ENCODE measurements at regions not wholly inside any gene's neighbourhood (a gene's known extent, or its start where the extent isn't known, plus 50 kb on each side); places are given as distances from the start of the nearest gene placed in this dataset.

DNA sequence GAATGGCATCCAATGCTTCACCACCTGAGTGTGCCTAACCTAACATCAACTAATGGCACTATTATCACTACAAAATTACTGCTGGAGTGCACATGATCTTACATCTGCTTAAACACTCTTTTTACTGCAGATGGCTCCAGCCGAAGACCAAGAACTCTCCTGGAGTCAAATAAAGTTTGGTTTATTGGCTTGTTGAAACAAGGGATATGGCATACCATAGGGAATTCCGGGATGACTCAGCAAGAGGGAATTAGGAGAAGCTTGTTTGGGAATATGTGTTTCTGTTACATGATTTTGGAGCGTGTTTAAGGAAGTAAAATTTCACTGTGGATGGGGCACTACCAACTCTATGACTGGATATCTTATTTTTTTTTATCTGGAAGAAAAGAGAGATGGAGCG is 872.6 kb downstream of the DTWD2 start:
- TF ChIP-seq, protein P1, sequence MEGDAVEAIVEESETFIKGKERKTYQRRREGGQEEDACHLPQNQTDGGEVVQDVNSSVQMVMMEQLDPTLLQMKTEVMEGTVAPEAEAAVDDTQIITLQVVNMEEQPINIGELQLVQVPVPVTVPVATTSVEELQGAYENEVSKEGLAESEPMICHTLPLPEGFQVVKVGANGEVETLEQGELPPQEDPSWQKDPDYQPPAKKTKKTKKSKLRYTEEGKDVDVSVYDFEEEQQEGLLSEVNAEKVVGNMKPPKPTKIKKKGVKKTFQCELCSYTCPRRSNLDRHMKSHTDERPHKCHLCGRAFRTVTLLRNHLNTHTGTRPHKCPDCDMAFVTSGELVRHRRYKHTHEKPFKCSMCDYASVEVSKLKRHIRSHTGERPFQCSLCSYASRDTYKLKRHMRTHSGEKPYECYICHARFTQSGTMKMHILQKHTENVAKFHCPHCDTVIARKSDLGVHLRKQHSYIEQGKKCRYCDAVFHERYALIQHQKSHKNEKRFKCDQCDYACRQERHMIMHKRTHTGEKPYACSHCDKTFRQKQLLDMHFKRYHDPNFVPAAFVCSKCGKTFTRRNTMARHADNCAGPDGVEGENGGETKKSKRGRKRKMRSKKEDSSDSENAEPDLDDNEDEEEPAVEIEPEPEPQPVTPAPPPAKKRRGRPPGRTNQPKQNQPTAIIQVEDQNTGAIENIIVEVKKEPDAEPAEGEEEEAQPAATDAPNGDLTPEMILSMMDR (IDR thresholded peaks at IDR 0.05), result no peak
- no peak for TF ChIP-seq ZFX (IDR thresholded peaks at IDR 0.05; ENCODE audit: borderline replicate concordance)

All from 22Rv1 (cell line).